HEK293T (cell line): ENCODE measurements at regions not wholly inside any gene's neighbourhood (a gene's known extent, or its start where the extent isn't known, plus 50 kb on each side); places are given as distances from the start of the nearest gene placed in this dataset.

ENCODE experiments used
- BHLHE40 ChIP-seq: fragments of 450-650 bp; IDR thresholded peaks from 2 replicates; pipeline ENCODE4 v1.6.1; 2016; ENCODE audit warnings: mild to moderate bottlenecking, moderate library complexity, borderline replicate concordance
- ELF4 ChIP-seq: fragments of 450-650 bp; IDR thresholded peaks from 2 replicates; pipeline ENCODE4 v1.6.1; 2017; ENCODE audit warnings: antibody characterized with exemption
- FOXK2 ChIP-seq: fragments of 450-650 bp; IDR thresholded peaks from 2 replicates; pipeline ENCODE4 v1.6.1; 2016; ENCODE audit warnings: mild to moderate bottlenecking
- FOXM1 ChIP-seq: fragments of 450-650 bp; IDR thresholded peaks from 2 replicates; pipeline ENCODE4 v1.6.1; 2017; ENCODE audit warnings: mild to moderate bottlenecking, borderline replicate concordance
- HDGF ChIP-seq: fragments of 450-650 bp; IDR thresholded peaks from 2 replicates; pipeline ENCODE4 v1.6.1; 2017; ENCODE audit warnings: antibody characterized with exemption, borderline replicate concordance
- PKNOX1 ChIP-seq: fragments of 450-650 bp; IDR thresholded peaks from 2 replicates; pipeline ENCODE4 v1.6.1; 2016
- SP1 ChIP-seq: fragments of 450-650 bp; IDR thresholded peaks from 2 replicates; pipeline ENCODE4 v1.6.1; 2017
- SUZ12 ChIP-seq: fragments of 450-650 bp; IDR thresholded peaks from 2 replicates; pipeline ENCODE4 v1.6.1; 2016; ENCODE audit warnings: mild to moderate bottlenecking
- ZNF384 ChIP-seq: fragments of 450-650 bp; IDR thresholded peaks from 2 replicates; pipeline ENCODE4 v1.6.1; 2016

- TF ChIP-seq SP1 (no peak), PKNOX1 (no peak), FOXK2 (no peak), ZNF384 (no peak), BHLHE40 (no peak), SUZ12 (no peak), FOXM1 (no peak), HDGF (no peak), ELF4 (no peak)
These were observed 202.5 kb downstream of the TRIM29 start for GRCh38 chr11:119935349-119935925.
